Fibroblast of skin of scalp (primary cell): ENCODE measurements at regions not wholly inside any gene's neighbourhood (a gene's known extent, or its start where the extent isn't known, plus 50 kb on each side); places are given as distances from the start of the nearest gene placed in this dataset.
"Not testable (repeated sequence)": the region's sequence is repeated elsewhere in the genome, so short reads cannot be mapped to it uniquely, and the experiment has no call there.

Source experiments
- DNase-seq: peaks from one replicate; pipeline ENCODE4 v3.0.0-alpha.2; 2013

DNA sequence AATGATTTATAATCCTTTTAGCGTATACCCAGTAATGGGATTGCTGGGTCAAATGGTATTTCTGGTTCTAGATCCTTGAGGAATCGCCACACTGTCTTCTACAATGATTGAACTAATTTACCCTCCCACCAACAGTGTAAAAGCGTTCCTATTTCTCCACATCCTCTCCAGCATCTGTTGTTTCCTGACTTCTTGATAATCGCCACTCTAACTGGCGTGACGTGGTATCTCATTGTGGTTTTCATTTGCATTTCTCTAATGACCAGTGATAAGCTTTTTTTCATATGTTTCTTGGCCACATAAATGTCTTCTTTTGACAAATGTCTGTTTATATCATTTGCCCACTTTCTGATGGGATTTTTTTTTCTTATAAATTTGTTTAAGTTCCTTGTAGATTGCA lies 264.8 kb upstream of the STXBP5 start:
- not testable (repeated sequence) for DNase-seq

- no peak for DNase-seq
Observed at GRCh38 chr6:146943664-146944063, 260.6 kb upstream of the STXBP5 start.

DNA sequence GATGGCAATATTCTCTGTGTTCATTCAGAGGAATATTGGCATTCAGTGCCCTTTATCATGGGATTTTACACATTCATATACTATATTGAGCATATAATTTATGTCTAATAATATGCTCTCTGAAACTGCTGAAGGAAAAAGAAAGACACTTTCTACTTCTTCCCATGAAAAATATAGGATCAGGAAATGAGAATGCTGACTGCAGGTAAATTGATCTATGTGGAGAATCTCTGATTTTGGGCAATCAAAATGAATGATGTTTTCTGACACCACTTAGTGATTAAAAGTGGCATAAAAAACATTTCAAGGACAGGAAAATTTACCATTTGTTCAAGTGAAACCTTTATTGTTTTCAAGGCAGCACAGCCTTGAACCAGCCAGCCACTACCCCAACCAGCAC lies 260.1 kb upstream of the STXBP5 start:
- no peak for DNase-seq

GRCh38 chr6:146944809-146945208 lies 259.4 kb upstream of the STXBP5 start:
- DNase-seq, result no peak

DNA sequence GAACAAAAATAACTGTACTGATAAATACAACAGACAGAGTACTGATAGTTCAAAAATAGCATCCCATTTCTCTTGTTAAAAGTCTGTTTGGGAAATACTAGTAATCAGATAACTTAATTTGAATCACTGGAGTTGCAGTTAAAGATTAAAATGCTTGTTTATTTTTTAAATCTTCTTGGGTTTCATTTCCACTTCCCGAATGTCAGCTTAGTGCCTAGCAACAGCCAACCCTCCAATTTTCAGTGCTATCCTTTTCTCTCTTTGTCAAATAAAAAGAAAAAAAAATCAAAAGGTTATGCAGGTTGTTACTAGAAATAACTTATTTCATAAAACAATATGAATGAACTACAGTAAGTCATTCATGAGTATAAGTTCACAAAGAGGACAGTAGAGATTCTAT lies 257.7 kb upstream of the STXBP5 start:
- no peak for DNase-seq

DNA sequence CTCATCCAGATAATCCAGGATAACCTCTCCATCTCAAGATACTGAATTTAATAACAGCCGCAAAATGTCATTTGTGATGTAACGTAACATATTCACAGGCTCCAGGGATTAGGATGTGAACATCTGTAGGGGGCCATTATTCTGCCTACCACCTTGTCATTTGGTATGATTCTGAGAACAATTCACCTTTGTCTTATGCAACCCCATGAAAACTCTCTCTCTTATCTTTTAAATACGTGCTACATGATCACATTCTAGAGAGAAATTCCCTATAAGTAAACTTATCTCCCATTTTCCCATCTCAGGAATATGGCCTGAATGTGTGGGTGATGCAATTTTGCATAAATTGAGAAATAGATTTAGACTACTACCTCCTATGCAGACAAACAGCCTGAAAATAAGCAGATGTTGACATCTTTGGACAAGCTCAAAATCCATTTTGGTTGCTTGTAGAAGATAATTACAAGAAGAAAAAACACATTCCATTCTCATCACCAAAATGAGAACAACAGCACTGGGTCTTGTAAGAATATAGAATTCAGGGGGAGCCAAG lies 255.4 kb upstream of the STXBP5 start:
- DNase-seq, result no peak

DNA sequence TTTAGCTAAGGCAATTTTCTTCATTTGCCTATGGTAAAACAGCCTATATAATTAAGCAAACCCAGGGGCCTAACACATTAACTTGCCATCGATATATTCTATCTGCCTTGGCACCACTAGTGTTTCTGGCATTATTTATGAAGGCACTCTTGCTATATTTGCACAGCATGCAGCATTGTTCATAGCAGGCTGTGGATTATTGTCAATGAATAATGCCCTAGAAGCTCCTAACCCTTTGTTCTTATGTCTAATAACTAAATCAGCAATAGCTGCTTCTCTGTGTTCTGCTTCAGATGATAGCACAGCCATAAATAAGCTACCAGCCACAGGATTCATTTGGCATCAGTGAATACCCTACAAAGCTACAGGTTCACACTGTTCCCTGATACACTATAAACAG lies 254.8 kb upstream of the STXBP5 start:
- no peak for DNase-seq

- DNase-seq, result no peak
Observed at GRCh38 chr6:146950351-146950835, 253.8 kb upstream of the STXBP5 start.

GRCh38 chr6:146955570-146955969 lies 248.6 kb upstream of the STXBP5 start:
- no peak for DNase-seq

GRCh38 chr6:146957181-146958093 lies 246.8 kb upstream of the STXBP5 start:
- DNase-seq, result no peak

DNA sequence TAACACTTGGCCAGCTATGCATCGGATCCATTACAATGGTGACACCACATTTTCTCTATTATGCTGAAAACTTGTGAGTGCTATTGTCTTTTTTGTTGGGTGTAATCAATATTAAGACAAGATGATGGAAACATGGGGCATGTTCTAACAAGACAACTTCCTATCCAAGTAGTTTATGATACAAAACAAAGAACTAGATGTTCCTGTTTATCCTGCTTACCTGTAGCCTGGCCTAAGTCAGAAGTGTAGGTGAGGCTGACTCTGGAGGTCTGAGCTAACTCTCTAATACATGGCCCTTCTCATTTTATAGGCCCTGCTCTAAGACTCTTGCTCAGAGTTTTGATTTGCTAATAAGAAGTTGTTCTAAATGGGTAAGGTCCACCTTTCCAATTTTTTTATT lies 242.4 kb upstream of the STXBP5 start:
- no peak for DNase-seq

DNA sequence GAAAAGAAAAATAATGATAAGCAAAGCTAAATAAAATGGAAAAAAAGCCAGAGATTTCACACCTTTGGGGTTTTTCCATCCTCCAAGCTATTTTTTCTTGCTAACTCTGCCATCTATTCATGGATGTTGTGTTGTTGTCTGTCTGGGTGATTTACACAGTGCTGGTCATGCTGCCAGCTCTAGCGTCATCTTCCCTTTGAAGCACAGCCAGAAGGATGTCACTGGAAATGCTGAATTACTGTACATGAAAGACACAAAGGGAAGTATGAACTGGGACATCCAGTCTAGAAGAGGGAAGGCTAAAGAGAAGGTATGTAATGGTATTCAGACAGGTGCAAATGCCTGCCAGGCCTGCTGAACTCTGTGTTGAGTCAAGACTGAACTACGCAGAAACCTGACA lies 241.9 kb upstream of the STXBP5 start:
- DNase-seq, result no peak

- DNase-seq, result no peak
Observed at GRCh38 chr6:146965110-146965689, 239.0 kb upstream of the STXBP5 start.

- peak; percentile 84 for DNase-seq
Observed at GRCh38 chr6:146968041-146968760, 236.0 kb upstream of the STXBP5 start.

- DNase-seq, result no peak
Observed at GRCh38 chr6:146972546-146972945, 231.7 kb upstream of the STXBP5 start.

GRCh38 chr6:146974351-146974750 lies 229.9 kb upstream of the STXBP5 start:
- DNase-seq, result no peak

DNA sequence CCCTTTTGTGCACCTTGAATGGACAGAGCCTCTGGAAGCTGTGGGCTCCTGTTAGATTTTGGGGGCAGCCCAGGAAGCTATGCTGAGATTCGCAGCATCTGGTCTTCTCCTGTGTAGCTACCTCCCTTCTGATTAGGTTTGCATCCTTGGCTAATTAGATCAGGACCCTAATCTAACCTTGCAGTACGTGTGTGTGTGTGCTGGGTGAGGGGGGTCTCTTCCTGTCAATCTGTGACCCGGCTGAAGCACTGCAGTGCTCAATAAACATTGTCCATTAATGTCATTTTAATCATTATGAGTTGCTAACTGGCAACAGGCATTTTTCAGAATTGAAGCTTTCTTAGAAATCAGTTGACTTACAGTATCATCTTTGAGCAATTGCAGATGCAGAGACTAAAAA lies 229.1 kb upstream of the STXBP5 start:
- no peak for DNase-seq

GRCh38 chr6:146980900-146981329 lies 223.3 kb upstream of the STXBP5 start:
- no peak for DNase-seq

- no peak for DNase-seq
Observed at GRCh38 chr6:146981981-146982380, 222.2 kb upstream of the STXBP5 start.

- no peak for DNase-seq
Observed at GRCh38 chr6:146984251-146984924, 219.8 kb upstream of the STXBP5 start.

DNA sequence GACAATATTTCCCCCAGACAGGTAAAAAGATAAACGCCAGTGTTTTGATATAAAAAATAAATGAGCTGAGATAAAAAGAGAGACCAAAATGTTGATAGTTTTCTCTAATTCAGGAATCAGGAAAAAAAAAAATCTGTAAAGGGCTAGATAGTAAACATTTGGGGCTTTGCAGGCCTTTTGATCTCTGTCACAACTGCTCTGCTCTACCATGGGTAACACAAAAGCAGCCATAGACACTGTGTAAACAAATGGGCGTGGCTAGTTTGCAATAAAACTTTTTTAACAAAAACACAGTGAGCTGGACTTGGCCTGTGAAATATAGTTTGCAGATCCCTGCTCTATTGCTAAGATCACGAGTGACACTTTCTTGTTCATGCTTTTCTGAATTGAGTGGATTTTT lies 219.1 kb upstream of the STXBP5 start:
- DNase-seq, result no peak

GRCh38 chr6:146985966-146986365 lies 218.3 kb upstream of the STXBP5 start:
- DNase-seq, result no peak
